Medulla oblongata (tissue), 1 donor: ENCODE measurements at regions not wholly inside any gene's neighbourhood (a gene's known extent, or its start where the extent isn't known, plus 50 kb on each side); places are given as distances from the start of the nearest gene placed in this dataset.

Experiments
- DNase-seq: peaks from one replicate; pipeline ENCODE4 v3.0.0-alpha.2; 2015; ENCODE audit errors: extremely low spot score

GRCh38 chr4:175374459-175374858 is 437.6 kb downstream of the GPM6A start:
- DNase-seq, result no peak

GRCh38 chr4:175376287-175376977 is 435.6 kb downstream of the GPM6A start:
- DNase-seq, result no peak

- no peak for DNase-seq
These were observed 434.9 kb downstream of the GPM6A start for GRCh38 chr4:175377203-175377602.

- no peak for DNase-seq
These were observed 433.7 kb downstream of the GPM6A start for GRCh38 chr4:175378372-175378771.

- DNase-seq, result no peak
These were observed 431.2 kb downstream of the GPM6A start for GRCh38 chr4:175380841-175381240.

- DNase-seq, result no peak
These were observed 426.3 kb downstream of the GPM6A start for GRCh38 chr4:175385797-175386196.

- DNase-seq, result no peak
These were observed 425.1 kb downstream of the GPM6A start for GRCh38 chr4:175386776-175387507.

GRCh38 chr4:175394208-175394607 is 417.9 kb downstream of the GPM6A start:
- no peak for DNase-seq

GRCh38 chr4:175405961-175406360 is 406.1 kb downstream of the GPM6A start:
- DNase-seq, result no peak

GRCh38 chr4:175407926-175408325 is 404.1 kb downstream of the GPM6A start:
- DNase-seq, result no peak

- no peak for DNase-seq
These were observed 400.8 kb downstream of the GPM6A start for GRCh38 chr4:175411251-175411650.

GRCh38 chr4:175412161-175412560 is 399.9 kb downstream of the GPM6A start:
- no peak for DNase-seq

GRCh38 chr4:175412746-175413145 is 399.3 kb downstream of the GPM6A start:
- no peak for DNase-seq

- no peak for DNase-seq
These were observed 398.5 kb downstream of the GPM6A start for GRCh38 chr4:175413561-175413960.

GRCh38 chr4:175414602-175415001 is 397.5 kb downstream of the GPM6A start:
- no peak for DNase-seq

GRCh38 chr4:175418516-175418915 is 393.5 kb downstream of the GPM6A start:
- no peak for DNase-seq

GRCh38 chr4:175419236-175419718 is 392.8 kb downstream of the GPM6A start:
- no peak for DNase-seq

- DNase-seq, result no peak
These were observed 390.6 kb downstream of the GPM6A start for GRCh38 chr4:175421506-175421905.

GRCh38 chr4:175422331-175422730 is 389.7 kb downstream of the GPM6A start:
- DNase-seq, result no peak

GRCh38 chr4:175424111-175424510 is 388.0 kb downstream of the GPM6A start:
- no peak for DNase-seq

GRCh38 chr4:175427751-175428150 is 384.3 kb downstream of the GPM6A start:
- no peak for DNase-seq

- DNase-seq, result peak; percentile 4
These were observed 380.4 kb downstream of the GPM6A start for GRCh38 chr4:175431694-175432093.

- no peak for DNase-seq
These were observed 376.7 kb downstream of the GPM6A start for GRCh38 chr4:175435381-175435783.
